ENCODE measurements at regions not wholly inside any gene's neighbourhood (a gene's known extent, or its start where the extent isn't known, plus 50 kb on each side); places are given as distances from the start of the nearest gene placed in this dataset.

GRCh38 chrX:69069876-69070275, 95.4 kb downstream of the PJA1 start:
- no peak overlapping the region for H3K9ac ChIP-seq
- H3K4me3 ChIP-seq (IDR thresholded peaks at IDR 0.05; ENCODE audit: insufficient read depth, low read depth, low read length): no peak overlapping the region
- no peak overlapping the region for H3K4me2 ChIP-seq
- H4K20me1 ChIP-seq (ENCODE audit: insufficient read depth): no peaks in the 10 kb centered on the region
- H2AFZ ChIP-seq (ENCODE audit: low read depth): no peak overlapping the region
- no peak overlapping the region for H3K27ac ChIP-seq
- no peaks in the 10 kb centered on the region for H3K27me3 ChIP-seq (ENCODE audit: insufficient read depth, low read depth)
- H3K36me3 ChIP-seq (ENCODE audit: insufficient read depth): no peaks in the 10 kb centered on the region
- TF ChIP-seq, protein P1, sequence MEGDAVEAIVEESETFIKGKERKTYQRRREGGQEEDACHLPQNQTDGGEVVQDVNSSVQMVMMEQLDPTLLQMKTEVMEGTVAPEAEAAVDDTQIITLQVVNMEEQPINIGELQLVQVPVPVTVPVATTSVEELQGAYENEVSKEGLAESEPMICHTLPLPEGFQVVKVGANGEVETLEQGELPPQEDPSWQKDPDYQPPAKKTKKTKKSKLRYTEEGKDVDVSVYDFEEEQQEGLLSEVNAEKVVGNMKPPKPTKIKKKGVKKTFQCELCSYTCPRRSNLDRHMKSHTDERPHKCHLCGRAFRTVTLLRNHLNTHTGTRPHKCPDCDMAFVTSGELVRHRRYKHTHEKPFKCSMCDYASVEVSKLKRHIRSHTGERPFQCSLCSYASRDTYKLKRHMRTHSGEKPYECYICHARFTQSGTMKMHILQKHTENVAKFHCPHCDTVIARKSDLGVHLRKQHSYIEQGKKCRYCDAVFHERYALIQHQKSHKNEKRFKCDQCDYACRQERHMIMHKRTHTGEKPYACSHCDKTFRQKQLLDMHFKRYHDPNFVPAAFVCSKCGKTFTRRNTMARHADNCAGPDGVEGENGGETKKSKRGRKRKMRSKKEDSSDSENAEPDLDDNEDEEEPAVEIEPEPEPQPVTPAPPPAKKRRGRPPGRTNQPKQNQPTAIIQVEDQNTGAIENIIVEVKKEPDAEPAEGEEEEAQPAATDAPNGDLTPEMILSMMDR (conservative IDR thresholded peaks at IDR 0.05; ENCODE audit: low read depth, low read length): no peak
- no peaks in the 10 kb centered on the region for H3K79me2 ChIP-seq (ENCODE audit: insufficient read depth, low read depth)
- no peaks in the 10 kb centered on the region for H3K4me1 ChIP-seq (ENCODE audit: low read depth, poor library complexity, severe bottlenecking)

DNA sequence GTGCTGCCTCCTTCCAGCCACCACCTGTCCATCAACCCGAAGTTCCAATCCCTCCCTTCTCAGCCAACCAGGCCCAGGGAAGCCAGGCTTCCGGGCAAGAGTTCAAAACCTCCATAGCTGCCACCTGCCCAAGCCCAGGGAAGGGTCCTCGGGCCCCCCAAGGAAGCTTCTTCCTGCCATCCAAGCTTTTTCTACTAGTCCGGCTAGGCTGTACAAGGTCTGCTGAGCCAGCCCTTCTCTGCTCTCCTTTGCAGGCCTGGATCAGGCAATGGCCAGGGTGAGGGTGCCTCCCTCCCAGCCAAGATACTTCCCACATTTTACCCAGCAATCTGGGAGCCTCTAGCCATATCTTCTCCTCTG, 96.2 kb downstream of the PJA1 start:
- Histone ChIP-seq H3K4me3 (IDR thresholded peaks at IDR 0.05; ENCODE audit: insufficient read depth, low read depth, low read length) (no peak overlapping the region), H3K27me3 (ENCODE audit: insufficient read depth, low read depth) (no peaks in the 10 kb centered on the region), H2AFZ (ENCODE audit: low read depth) (no peak overlapping the region), H4K20me1 (ENCODE audit: insufficient read depth) (no peaks in the 10 kb centered on the region), H3K36me3 (ENCODE audit: insufficient read depth) (no peaks in the 10 kb centered on the region), H3K4me1 (ENCODE audit: low read depth, poor library complexity, severe bottlenecking) (no peaks in the 10 kb centered on the region), H3K4me2 (no peak overlapping the region), H3K9ac (no peak overlapping the region), H3K27ac (no peak overlapping the region), H3K79me2 (ENCODE audit: insufficient read depth, low read depth) (no peaks in the 10 kb centered on the region)
- TF ChIP-seq, protein P1 (conservative IDR thresholded peaks at IDR 0.05; ENCODE audit: low read depth, low read length): no peak

DNA sequence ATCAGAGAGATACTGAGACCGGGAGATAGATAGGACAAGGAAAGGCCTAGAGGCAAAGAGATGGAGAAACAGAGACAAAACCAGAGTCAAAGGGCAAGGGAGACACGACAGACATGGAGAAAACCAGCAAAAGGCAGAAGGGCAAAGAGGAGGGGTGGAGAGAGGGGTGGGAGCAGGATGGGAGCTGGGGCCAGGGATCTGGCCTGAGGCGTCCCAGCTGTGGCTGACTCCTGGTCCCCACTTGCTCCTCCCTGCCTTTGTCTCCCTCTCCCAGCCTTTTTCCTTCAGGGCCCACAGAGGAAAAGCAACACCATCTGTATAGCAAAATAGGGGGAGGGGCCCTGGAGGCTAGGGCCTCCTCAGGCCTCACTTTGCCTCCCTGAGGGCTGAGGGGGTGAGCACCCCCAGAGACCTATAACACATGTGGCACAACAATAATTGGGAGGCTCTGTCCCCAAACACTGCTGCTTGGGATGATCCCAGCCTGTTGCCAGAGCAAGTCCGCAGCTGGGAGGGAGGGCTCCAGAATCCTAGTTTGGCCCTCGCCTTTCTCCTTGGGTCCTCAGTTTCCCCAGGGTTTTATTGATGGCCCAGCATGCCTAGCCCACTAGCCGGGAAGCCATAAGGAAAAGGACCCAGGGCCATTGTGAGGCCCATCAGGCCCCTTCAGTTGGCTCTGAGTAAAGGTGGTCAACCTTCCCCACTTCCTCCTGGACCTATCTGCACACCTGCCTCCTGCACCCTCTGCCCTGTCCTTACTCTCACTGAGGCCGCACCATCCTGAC, 96.8 kb downstream of the PJA1 start:
- H3K4me2 ChIP-seq: no peak overlapping the region
- H3K9ac ChIP-seq: no peak overlapping the region
- no peak overlapping the region for H3K4me3 ChIP-seq (IDR thresholded peaks at IDR 0.05; ENCODE audit: insufficient read depth, low read depth, low read length)
- no peaks in the 10 kb centered on the region for H3K4me1 ChIP-seq (ENCODE audit: low read depth, poor library complexity, severe bottlenecking)
- H4K20me1 ChIP-seq (ENCODE audit: insufficient read depth): no peaks in the 10 kb centered on the region
- no peak overlapping the region for H3K27ac ChIP-seq
- H3K79me2 ChIP-seq (ENCODE audit: insufficient read depth, low read depth): no peaks in the 10 kb centered on the region
- H3K36me3 ChIP-seq (ENCODE audit: insufficient read depth): no peaks in the 10 kb centered on the region
- TF ChIP-seq, protein P1 (conservative IDR thresholded peaks at IDR 0.05; ENCODE audit: low read depth, low read length): no peak
- H2AFZ ChIP-seq (ENCODE audit: low read depth): no peak overlapping the region
- H3K27me3 ChIP-seq (ENCODE audit: insufficient read depth, low read depth): no peaks in the 10 kb centered on the region

GRCh38 chrX:69067841-69068240, 97.4 kb downstream of the PJA1 start:
- no peak overlapping the region for H3K4me2 ChIP-seq
- H3K79me2 ChIP-seq (ENCODE audit: insufficient read depth, low read depth): no peaks in the 10 kb centered on the region
- no peaks in the 10 kb centered on the region for H3K36me3 ChIP-seq (ENCODE audit: insufficient read depth)
- H3K4me3 ChIP-seq (IDR thresholded peaks at IDR 0.05; ENCODE audit: insufficient read depth, low read depth, low read length): no peak overlapping the region
- H3K27ac ChIP-seq: no peak overlapping the region
- H3K27me3 ChIP-seq (ENCODE audit: insufficient read depth, low read depth): no peaks in the 10 kb centered on the region
- TF ChIP-seq, protein P1 (conservative IDR thresholded peaks at IDR 0.05; ENCODE audit: low read depth, low read length): no peak
- H3K4me1 ChIP-seq (ENCODE audit: low read depth, poor library complexity, severe bottlenecking): no peaks in the 10 kb centered on the region
- H4K20me1 ChIP-seq (ENCODE audit: insufficient read depth): no peaks in the 10 kb centered on the region
- H2AFZ ChIP-seq (ENCODE audit: low read depth): no peak overlapping the region
- H3K9ac ChIP-seq: no peak overlapping the region

All from KMS-11 (cell line).